IMR-90 (cell line): ENCODE measurements at regions not wholly inside any gene's neighbourhood (a gene's known extent, or its start where the extent isn't known, plus 50 kb on each side); places are given as distances from the start of the nearest gene placed in this dataset.

ENCODE experiments used
- ATAC-seq: fragments of 200-7000 bp; cut with Tn5 transposase; 2 replicates; pipeline ENCODE4 v1.9.1; 2020; ENCODE audit warnings: low read depth, mild to moderate bottlenecking, moderate library complexity
- BruUV-seq: library from RNA; stranded (reverse); fragments of 400-500 nt; replicated peaks from 2 replicates; lab custom pipeline; 2021; lab: Mats Ljungman, UMichigan
- CTCF ChIA-PET: fragments of 300-600 bp; formaldehyde crosslinking; extraction: SDS; loops from one replicate; lab custom pipeline; 2021; ENCODE audit warnings: antibody characterized with exemption; lab: Yijun Ruan, JAX
- POLR2A ChIA-PET: fragments of 300-600 bp; sonication (Branson Sonifier 250); formaldehyde crosslinking; loops from one replicate; lab custom pipeline; 2022; ENCODE audit warnings: antibody characterized with exemption; ENCODE audit not compliant: unreplicated experiment; lab: Charles Lee
- DNase-seq: peaks from one replicate; pipeline ENCODE4 v3.0.0; 2013
- H2AFZ ChIP-seq: replicated peaks from 2 replicates; pipeline ENCODE3; 2013; ENCODE audit warnings: low read length, mild to moderate bottlenecking; ENCODE audit not compliant: poor library complexity
- H2AK5ac ChIP-seq: 2 replicates; pipeline ENCODE4 v1.6.1; 2013; ENCODE audit warnings: low read depth, low read length, inconsistent platforms
- H2AK9ac ChIP-seq: replicated peaks from 2 replicates; pipeline ENCODE3; 2013; ENCODE audit warnings: mild to moderate bottlenecking, low read depth, low read length, moderate library complexity; ENCODE audit not compliant: poor library complexity
- H2BK120ac ChIP-seq: 2 replicates; pipeline ENCODE4 v1.6.1; 2013; ENCODE audit warnings: low read depth, low read length, inconsistent platforms
- H2BK15ac ChIP-seq: 3 replicates; pipeline ENCODE4 v1.6.1; 2013; ENCODE audit warnings: low read depth, low read length, inconsistent platforms
- H2BK20ac ChIP-seq: 2 replicates; pipeline ENCODE4 v1.6.1; 2013; ENCODE audit warnings: low read depth, mild to moderate bottlenecking, inconsistent platforms, low read length, moderate library complexity
- H2BK5ac ChIP-seq: 2 replicates; pipeline ENCODE4 v1.6.1; 2013; ENCODE audit warnings: mild to moderate bottlenecking, low read depth, low read length, inconsistent platforms; ENCODE audit not compliant: poor library complexity, severe bottlenecking
- H3K14ac ChIP-seq: replicated peaks from 2 replicates; pipeline ENCODE4 v1.6.1; 2013; ENCODE audit warnings: low read depth, low read length, inconsistent platforms
- H3K18ac ChIP-seq: 2 replicates; pipeline ENCODE4 v1.6.1; 2013; ENCODE audit warnings: low read depth, low read length, control low read depth
- H3K23ac ChIP-seq: 2 replicates; pipeline ENCODE4 v1.6.1; 2013; ENCODE audit warnings: low read depth, low read length, inconsistent platforms
- H3K27ac ChIP-seq: 2 replicates; pipeline ENCODE4 v1.5.1; 2013; ENCODE audit warnings: mild to moderate bottlenecking, control low read depth, low read length; ENCODE audit not compliant: insufficient read depth
- H3K27me3 ChIP-seq: 2 replicates; pipeline ENCODE4 v1.6.1; 2013; ENCODE audit warnings: low read length; ENCODE audit not compliant: control insufficient read depth, insufficient read depth
- H3K36me3 ChIP-seq: 2 replicates; pipeline ENCODE4 v1.6.1; 2013; ENCODE audit warnings: low read length, mixed read lengths; ENCODE audit not compliant: control insufficient read depth, insufficient read depth
- H3K4ac ChIP-seq: 2 replicates; pipeline ENCODE4 v1.6.1; 2013; ENCODE audit warnings: low read depth, low read length, inconsistent platforms
- H3K4me1 ChIP-seq: 2 replicates; pipeline ENCODE4 v1.6.1; 2013; ENCODE audit warnings: low read length, mixed read lengths; ENCODE audit not compliant: control insufficient read depth, insufficient read depth
- H3K4me2 ChIP-seq: 2 replicates; pipeline ENCODE4 v1.6.1; 2013; ENCODE audit warnings: low read depth, mild to moderate bottlenecking, control low read depth, low read length, moderate library complexity
- H3K4me3 ChIP-seq: 2 replicates; pipeline ENCODE4 v1.5.1; 2013; ENCODE audit warnings: low read depth, mild to moderate bottlenecking, control low read depth, low read length, moderate library complexity; ENCODE audit not compliant: insufficient read depth
- H3K56ac ChIP-seq: 2 replicates; pipeline ENCODE4 v1.6.1; 2013; ENCODE audit warnings: low read length, inconsistent platforms; ENCODE audit not compliant: insufficient read depth; ENCODE audit errors: extremely low read depth
- H3K79me1 ChIP-seq, 2 experiments: 2 replicates each; pipeline ENCODE4 v1.6.1; 2013; ENCODE audit warnings: low read length in 2 of 2, inconsistent platforms in 1 of 2, low read depth in 1 of 2
- H3K9ac ChIP-seq: 2 replicates; pipeline ENCODE4 v1.6.1; 2013; ENCODE audit warnings: low read depth, low read length, control low read depth
- H3K9me1 ChIP-seq: 2 replicates; pipeline ENCODE4 v1.6.1; 2013; ENCODE audit warnings: low read length, inconsistent platforms; ENCODE audit not compliant: insufficient read depth
- H3K9me3 ChIP-seq: 2 replicates; pipeline ENCODE4 v1.6.1; 2013; ENCODE audit warnings: low read length; ENCODE audit not compliant: control insufficient read depth, insufficient read depth
- H4K20me1 ChIP-seq: 2 replicates; pipeline ENCODE4 v1.6.1; 2013; ENCODE audit warnings: low read length, inconsistent platforms; ENCODE audit not compliant: insufficient read depth
- H4K5ac ChIP-seq: 2 replicates; pipeline ENCODE4 v1.6.1; 2013; ENCODE audit warnings: mild to moderate bottlenecking, low read depth, low read length, control low read depth
- H4K8ac ChIP-seq, 2 experiments: 2 replicates each; pipeline ENCODE4 v1.6.1; 2013; ENCODE audit warnings: low read depth in 2 of 2, low read length in 2 of 2, control low read depth in 1 of 2, inconsistent platforms in 1 of 2
- H4K91ac ChIP-seq: 2 replicates; pipeline ENCODE4 v1.6.1; 2013; ENCODE audit warnings: low read depth, low read length, inconsistent platforms; ENCODE audit not compliant: insufficient read depth
- BHLHE40 ChIP-seq: fragments of 150-350 bp; IDR thresholded peaks from 2 replicates; pipeline ENCODE4 v1.6.1; 2016; ENCODE audit warnings: mild to moderate bottlenecking, low read depth, low read length
- CEBPB ChIP-seq: IDR thresholded peaks from 2 replicates; pipeline ENCODE4 v1.6.1; 2012; ENCODE audit warnings: low read depth, low read length, improper control_type of control experiment
- CHD1 ChIP-seq: IDR thresholded peaks from 2 replicates; pipeline ENCODE4 v1.6.1; 2012; ENCODE audit warnings: low read depth, low read length, improper control_type of control experiment
- FOS ChIP-seq: fragments of 150-350 bp; IDR thresholded peaks from 2 replicates; pipeline ENCODE4 v1.6.1; 2016; ENCODE audit warnings: low read depth, low read length
- MAFK ChIP-seq: IDR thresholded peaks from 2 replicates; pipeline ENCODE4 v1.6.1; 2012; ENCODE audit warnings: low read depth, low read length, improper control_type of control experiment
- MAZ ChIP-seq: IDR thresholded peaks from 2 replicates; pipeline ENCODE4 v1.6.1; 2012; ENCODE audit warnings: low read depth, mild to moderate bottlenecking, low read length, improper control_type of control experiment, moderate library complexity, borderline replicate concordance
- MXI1 ChIP-seq: IDR thresholded peaks from 2 replicates; pipeline ENCODE4 v1.6.1; 2012; ENCODE audit warnings: low read depth, mild to moderate bottlenecking, low read length, moderate library complexity, borderline replicate concordance
- NFE2L2 ChIP-seq: fragments of 150-350 bp; IDR thresholded peaks from 2 replicates; pipeline ENCODE4 v1.6.1; 2016; ENCODE audit warnings: low read depth, mild to moderate bottlenecking, low read length
- POLR2A ChIP-seq: IDR thresholded peaks from 2 replicates; pipeline ENCODE4 v1.6.1; 2012; ENCODE audit warnings: mild to moderate bottlenecking, low read depth, low read length
- RAD21 ChIP-seq: IDR thresholded peaks from 2 replicates; pipeline ENCODE4 v1.6.1; 2012; ENCODE audit warnings: low read length, improper control_type of control experiment
- RCOR1 ChIP-seq: IDR thresholded peaks from 2 replicates; pipeline ENCODE4 v1.6.1; 2012; ENCODE audit warnings: mild to moderate bottlenecking, low read length, improper control_type of control experiment; ENCODE audit not compliant: insufficient replicate concordance
- RFX5 ChIP-seq: IDR thresholded peaks from 2 replicates; pipeline ENCODE4 v1.8.0; 2012; ENCODE audit warnings: low read depth, mild to moderate bottlenecking, low read length, moderate library complexity
- SMC3 ChIP-seq: fragments of 150-350 bp; IDR thresholded peaks from 2 replicates; pipeline ENCODE4 v1.6.1; 2016; ENCODE audit warnings: low read depth, mild to moderate bottlenecking, antibody characterized with exemption, low read length, moderate library complexity
- USF2 ChIP-seq: fragments of 150-350 bp; IDR thresholded peaks from 2 replicates; pipeline ENCODE4 v1.6.1; 2017; ENCODE audit warnings: mild to moderate bottlenecking, antibody characterized with exemption, low read length, low read depth
- WGBS, 2 experiments: methylation state at CpG; one replicate each; pipeline versions ENCODE4 v1.1.5 to v1.1.7; 2013; ENCODE audit warnings: missing lambda C conversion rate in 2 of 2; ENCODE audit not compliant: insufficient read length in 1 of 2; ENCODE audit errors: extremely low coverage in 2 of 2; 5-methylcytosine and 5-hydroxymethylcytosine counted together
- dilution Hi-C: fragments of 300-500 bp; cut with HindIII; formaldehyde crosslinking; loops from one replicate; pipeline ENCODE4 v1.14.3; 2018; ENCODE audit warnings: low sequenced_read_pairs; ENCODE audit not compliant: unreplicated experiment
- in situ Hi-C: fragments of 300-500 bp; cut with MboI; formaldehyde crosslinking; loops from 3 replicates; pipeline ENCODE4 v1.14.3; 2019; ENCODE audit warnings: low sequenced_read_pairs, inconsistent platforms, mixed read lengths
- intact Hi-C: fragments of 100-400 bp; cut with micrococcal nuclease; formaldehyde crosslinking; loops from 2 replicates; pipeline ENCODE4 v1.10.0; 2022
- TF ChIP-seq, protein P1 (sequence below): conservative IDR thresholded peaks from 2 replicates; pipeline ENCODE4 v1.5.1; 2012; ENCODE audit warnings: mild to moderate bottlenecking, low read depth, low read length, improper control_type of control experiment
- TF ChIP-seq, protein P2 (sequence below): fragments of 150-350 bp; IDR thresholded peaks from 2 replicates; pipeline ENCODE4 v1.6.1; 2016; ENCODE audit warnings: low read depth, mild to moderate bottlenecking, low read length, moderate library complexity, borderline replicate concordance

GRCh38 chr10:43955002-43955596 is 306.4 kb upstream of the ZNF32 start:
- ChIA-PET POLR2A (no interaction called here), CTCF (no interaction called here)
- Histone ChIP-seq H4K20me1 (no peaks in the 10 kb centered on the region), H3K36me3 (no peaks in the 10 kb centered on the region), H4K8ac (no peak overlapping the region), H3K9me1 (no peaks in the 10 kb centered on the region), H3K4ac (no peak overlapping the region), H3K79me1 (no peaks in the 10 kb centered on the region), H3K9me3 (peaks cover 4% of the 10 kb centered on the region), H3K27ac (no peak overlapping the region), H2AK9ac (no peak overlapping the region), H2AK5ac (no peak overlapping the region), H2AFZ (no peak overlapping the region), H3K23ac (no peak overlapping the region), H2BK15ac (no peak overlapping the region), H3K56ac (no peak overlapping the region), H3K18ac (no peak overlapping the region), H2BK5ac (no peak overlapping the region), H3K4me1 (no peaks in the 10 kb centered on the region), H3K14ac (no peak overlapping the region), H4K91ac (no peak overlapping the region), H4K5ac (no peak overlapping the region), H3K27me3 (peaks cover 15% of the 10 kb centered on the region), H3K4me3 (no peak overlapping the region), H3K4me2 (no peak overlapping the region), H3K9ac (no peak overlapping the region), H2BK120ac (no peak overlapping the region), H2BK20ac (no peak overlapping the region)
- in situ Hi-C loops (no loop called here), dilution Hi-C loops (no loop called here), intact Hi-C loops (no loop called here)
- TF ChIP-seq RCOR1: no peak
- TF ChIP-seq FOS: no peak
- TF ChIP-seq CEBPB: no peak
- no peak for TF ChIP-seq CHD1
- no peak for TF ChIP-seq RAD21
- no peak for TF ChIP-seq NFE2L2
- no peak for TF ChIP-seq SMC3
- no peak for TF ChIP-seq POLR2A
- TF ChIP-seq, protein P1, sequence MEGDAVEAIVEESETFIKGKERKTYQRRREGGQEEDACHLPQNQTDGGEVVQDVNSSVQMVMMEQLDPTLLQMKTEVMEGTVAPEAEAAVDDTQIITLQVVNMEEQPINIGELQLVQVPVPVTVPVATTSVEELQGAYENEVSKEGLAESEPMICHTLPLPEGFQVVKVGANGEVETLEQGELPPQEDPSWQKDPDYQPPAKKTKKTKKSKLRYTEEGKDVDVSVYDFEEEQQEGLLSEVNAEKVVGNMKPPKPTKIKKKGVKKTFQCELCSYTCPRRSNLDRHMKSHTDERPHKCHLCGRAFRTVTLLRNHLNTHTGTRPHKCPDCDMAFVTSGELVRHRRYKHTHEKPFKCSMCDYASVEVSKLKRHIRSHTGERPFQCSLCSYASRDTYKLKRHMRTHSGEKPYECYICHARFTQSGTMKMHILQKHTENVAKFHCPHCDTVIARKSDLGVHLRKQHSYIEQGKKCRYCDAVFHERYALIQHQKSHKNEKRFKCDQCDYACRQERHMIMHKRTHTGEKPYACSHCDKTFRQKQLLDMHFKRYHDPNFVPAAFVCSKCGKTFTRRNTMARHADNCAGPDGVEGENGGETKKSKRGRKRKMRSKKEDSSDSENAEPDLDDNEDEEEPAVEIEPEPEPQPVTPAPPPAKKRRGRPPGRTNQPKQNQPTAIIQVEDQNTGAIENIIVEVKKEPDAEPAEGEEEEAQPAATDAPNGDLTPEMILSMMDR: no peak
- no peak for TF ChIP-seq MAZ
- no peak for TF ChIP-seq MXI1
- TF ChIP-seq, protein P2, sequence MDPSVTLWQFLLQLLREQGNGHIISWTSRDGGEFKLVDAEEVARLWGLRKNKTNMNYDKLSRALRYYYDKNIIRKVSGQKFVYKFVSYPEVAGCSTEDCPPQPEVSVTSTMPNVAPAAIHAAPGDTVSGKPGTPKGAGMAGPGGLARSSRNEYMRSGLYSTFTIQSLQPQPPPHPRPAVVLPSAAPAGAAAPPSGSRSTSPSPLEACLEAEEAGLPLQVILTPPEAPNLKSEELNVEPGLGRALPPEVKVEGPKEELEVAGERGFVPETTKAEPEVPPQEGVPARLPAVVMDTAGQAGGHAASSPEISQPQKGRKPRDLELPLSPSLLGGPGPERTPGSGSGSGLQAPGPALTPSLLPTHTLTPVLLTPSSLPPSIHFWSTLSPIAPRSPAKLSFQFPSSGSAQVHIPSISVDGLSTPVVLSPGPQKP: no peak
- TF ChIP-seq MAFK: no peak
- no peak for TF ChIP-seq BHLHE40
- no peak for TF ChIP-seq RFX5
- no peak for TF ChIP-seq USF2
- DNase-seq: no peak
- WGBS, 2 experiments: no CpG with 5 or more reads among the region's 5 CpGs
- BruUV-seq: no TSS peak
- ATAC-seq: no peak
